ENCODE measurements at regions not wholly inside any gene's neighbourhood (a gene's known extent, or its start where the extent isn't known, plus 50 kb on each side); places are given as distances from the start of the nearest gene placed in this dataset.
"Not testable (repeated sequence)": the region's sequence is repeated elsewhere in the genome, so short reads cannot be mapped to it uniquely, and the experiment has no call there.

DNA sequence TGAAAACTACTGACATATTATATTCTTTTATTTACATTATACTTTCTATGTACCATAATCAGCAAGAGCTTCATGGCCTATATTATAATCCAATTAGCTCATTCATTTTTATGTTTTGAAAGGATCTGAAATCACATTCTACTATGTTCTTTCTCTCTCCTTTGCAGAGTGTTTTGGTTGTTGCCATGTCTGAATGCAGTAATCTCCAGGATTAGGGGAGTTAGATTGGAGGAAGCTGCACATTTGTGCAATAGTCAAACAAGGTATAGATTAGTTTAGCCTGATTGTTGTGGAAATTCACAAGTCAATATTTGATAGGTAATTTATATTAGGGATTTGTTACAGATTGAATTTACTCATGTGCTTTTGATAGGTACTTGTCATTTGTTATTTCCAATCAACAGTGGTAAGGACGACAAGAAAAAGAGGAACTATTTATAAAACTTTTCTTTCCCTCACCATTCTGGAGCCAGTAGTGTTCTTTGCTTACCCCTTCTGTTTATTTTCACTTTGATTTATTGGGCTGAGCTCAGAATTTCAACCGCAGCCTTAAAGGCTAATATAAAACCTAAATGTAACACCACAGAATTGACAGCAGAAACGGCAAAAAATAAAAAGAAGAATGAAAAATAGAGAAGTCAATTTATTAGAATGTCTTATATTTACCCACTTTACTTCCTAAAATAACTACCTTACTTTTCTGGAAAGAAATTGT is 597.0 kb downstream of the CHSY3 start:
- no peak overlapping the region for H3K4me2 ChIP-seq (ENCODE audit: control insufficient read depth, insufficient read depth)
- CTCF ChIA-PET: no interaction called here

DNA sequence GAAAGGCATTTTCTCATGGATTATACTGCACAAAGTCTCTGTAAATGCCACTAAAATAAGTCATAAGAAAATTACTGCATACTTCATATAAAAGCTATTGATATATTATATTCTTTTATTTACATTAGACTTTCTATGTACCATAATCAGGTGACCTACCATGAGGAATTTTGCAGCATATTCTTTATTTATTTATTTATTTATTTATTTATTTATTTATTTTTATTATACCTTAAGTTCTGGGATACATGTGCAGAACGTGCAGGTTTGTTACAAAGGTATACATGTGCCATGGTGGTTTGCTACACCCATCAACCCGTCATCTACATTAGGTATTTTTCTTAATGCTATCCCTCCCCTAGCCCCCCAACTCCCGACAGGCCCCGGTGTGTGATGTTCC is 596.2 kb downstream of the CHSY3 start:
- DNase-seq (ENCODE audit: low read depth, low spot score); H3K4me1 ChIP-seq (ENCODE audit: control insufficient read depth, insufficient read depth, low read length); POLR2A ChIA-PET; CTCF ChIA-PET; FAIRE-seq; H3K27me3 ChIP-seq (replicated peaks in 1 of 2; ENCODE audit: control insufficient read depth in 2 of 2, insufficient read depth in 2 of 2, low read length in 1 of 2); H3K79me2 ChIP-seq (ENCODE audit: control insufficient read depth, insufficient read depth, low read length); H3K4me2 ChIP-seq (ENCODE audit: control insufficient read depth, insufficient read depth); H3K27ac ChIP-seq (ENCODE audit: control insufficient read depth, insufficient read depth); H3K9me3 ChIP-seq (replicated peaks; ENCODE audit: control insufficient read depth, insufficient read depth, low read length); ATAC-seq; intact Hi-C loops (cut with micrococcal nuclease; ENCODE audit: unreplicated experiment); H2AFZ ChIP-seq (ENCODE audit: control insufficient read depth, low read depth, low read length); H4K20me1 ChIP-seq (ENCODE audit: control insufficient read depth, insufficient read depth); H3K9ac ChIP-seq (ENCODE audit: control insufficient read depth, insufficient read depth, low read length); H3K36me3 ChIP-seq (ENCODE audit: control insufficient read depth in 2 of 2, insufficient read depth in 2 of 2, low read length in 1 of 2); in situ Hi-C loops (cut with MboI); BruUV-seq (replicated peaks); RAD21 ChIA-PET (ENCODE audit: unreplicated experiment); H3K4me3 ChIP-seq: not testable (repeated sequence)
- SMC1A ChIA-PET (ENCODE audit: uncharacterized antibody, unreplicated experiment): interaction anchor here (0.6 to 1.0 kb wide), 2 partner anchors 10 to 20 kb away, joined by 3 to 4 read pairs; no protein-coding TSS in a partner anchor
- 57% methylated on average over 4 of the region's 4 CpGs for WGBS (ENCODE audit: insufficient coverage, insufficient replicate concordance, low lambda C conversion rate, missing lambda C conversion rate)

More for the DNA sequence above, 597.0 kb downstream of the CHSY3 start:
- Histone ChIP-seq H3K27ac (ENCODE audit: control insufficient read depth, insufficient read depth) (no peak overlapping the region), H3K9ac (ENCODE audit: control insufficient read depth, insufficient read depth, low read length) (no peak overlapping the region), H3K9me3 (replicated peaks; ENCODE audit: control insufficient read depth, insufficient read depth, low read length) (no peaks in the 10 kb centered on the region), H3K27me3 (replicated peaks in 1 of 2; ENCODE audit: control insufficient read depth in 2 of 2, insufficient read depth in 2 of 2, low read length in 1 of 2) (no peaks in the 10 kb centered on the region), H2AFZ (ENCODE audit: control insufficient read depth, low read depth, low read length) (no peak overlapping the region), H3K4me3 (no peak overlapping the region), H4K20me1 (ENCODE audit: control insufficient read depth, insufficient read depth) (no peaks in the 10 kb centered on the region), H3K4me1 (ENCODE audit: control insufficient read depth, insufficient read depth, low read length) (no peaks in the 10 kb centered on the region), H3K36me3 (ENCODE audit: control insufficient read depth in 2 of 2, insufficient read depth in 2 of 2, low read length in 1 of 2) (no peaks in the 10 kb centered on the region), H3K79me2 (ENCODE audit: control insufficient read depth, insufficient read depth, low read length) (no peaks in the 10 kb centered on the region)
- in situ Hi-C loops (cut with MboI) (no loop called here), intact Hi-C loops (cut with micrococcal nuclease; ENCODE audit: unreplicated experiment) (no loop called here)
- DNase-seq (ENCODE audit: low read depth, low spot score) (no peak), FAIRE-seq (no peak), ATAC-seq (no peak)
- 0% methylated on average over 3 of the region's 3 CpGs for WGBS (ENCODE audit: insufficient coverage, insufficient replicate concordance, low lambda C conversion rate, missing lambda C conversion rate)
- ChIA-PET SMC1A (ENCODE audit: uncharacterized antibody, unreplicated experiment) (interaction anchor here (1.0 kb wide), 1 partner anchor 9 kb away, joined by 3 read pairs; no protein-coding TSS in a partner anchor), POLR2A (interaction anchor here (0.6 kb wide), 1 partner anchor 579 kb away, joined by 3 read pairs; no protein-coding TSS in a partner anchor), RAD21 (ENCODE audit: unreplicated experiment) (no interaction called here)
- BruUV-seq (replicated peaks): no TSS peak
- TF ChIP-seq, protein P1, sequence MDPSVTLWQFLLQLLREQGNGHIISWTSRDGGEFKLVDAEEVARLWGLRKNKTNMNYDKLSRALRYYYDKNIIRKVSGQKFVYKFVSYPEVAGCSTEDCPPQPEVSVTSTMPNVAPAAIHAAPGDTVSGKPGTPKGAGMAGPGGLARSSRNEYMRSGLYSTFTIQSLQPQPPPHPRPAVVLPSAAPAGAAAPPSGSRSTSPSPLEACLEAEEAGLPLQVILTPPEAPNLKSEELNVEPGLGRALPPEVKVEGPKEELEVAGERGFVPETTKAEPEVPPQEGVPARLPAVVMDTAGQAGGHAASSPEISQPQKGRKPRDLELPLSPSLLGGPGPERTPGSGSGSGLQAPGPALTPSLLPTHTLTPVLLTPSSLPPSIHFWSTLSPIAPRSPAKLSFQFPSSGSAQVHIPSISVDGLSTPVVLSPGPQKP (IDR thresholded peaks at IDR 0.05; ENCODE audit: low read depth, low read length): no peak
- no peak for TF ChIP-seq TCF3 (IDR thresholded peaks at IDR 0.05; ENCODE audit: borderline replicate concordance, insufficient read depth, low read depth, low read length)
- TF ChIP-seq, protein P2, sequence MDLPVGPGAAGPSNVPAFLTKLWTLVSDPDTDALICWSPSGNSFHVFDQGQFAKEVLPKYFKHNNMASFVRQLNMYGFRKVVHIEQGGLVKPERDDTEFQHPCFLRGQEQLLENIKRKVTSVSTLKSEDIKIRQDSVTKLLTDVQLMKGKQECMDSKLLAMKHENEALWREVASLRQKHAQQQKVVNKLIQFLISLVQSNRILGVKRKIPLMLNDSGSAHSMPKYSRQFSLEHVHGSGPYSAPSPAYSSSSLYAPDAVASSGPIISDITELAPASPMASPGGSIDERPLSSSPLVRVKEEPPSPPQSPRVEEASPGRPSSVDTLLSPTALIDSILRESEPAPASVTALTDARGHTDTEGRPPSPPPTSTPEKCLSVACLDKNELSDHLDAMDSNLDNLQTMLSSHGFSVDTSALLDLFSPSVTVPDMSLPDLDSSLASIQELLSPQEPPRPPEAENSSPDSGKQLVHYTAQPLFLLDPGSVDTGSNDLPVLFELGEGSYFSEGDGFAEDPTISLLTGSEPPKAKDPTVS (IDR thresholded peaks at IDR 0.05; ENCODE audit: low read depth, low read length): no peak
